HG03442 (cell line): ENCODE measurements at regions not wholly inside any gene's neighbourhood (a gene's known extent, or its start where the extent isn't known, plus 50 kb on each side); places are given as distances from the start of the nearest gene placed in this dataset.

ENCODE experiments used
- ATAC-seq: cut with Tn5 transposase; IDR thresholded peaks from one replicate; pipeline ENCODE4 v1.9.1; 2021; ENCODE audit warnings: mild to moderate bottlenecking, moderate library complexity; ENCODE audit not compliant: unreplicated experiment

GRCh38 chr5:174607916-174608315 lies 116.5 kb upstream of the MSX2 start:
- no peak for ATAC-seq

DNA sequence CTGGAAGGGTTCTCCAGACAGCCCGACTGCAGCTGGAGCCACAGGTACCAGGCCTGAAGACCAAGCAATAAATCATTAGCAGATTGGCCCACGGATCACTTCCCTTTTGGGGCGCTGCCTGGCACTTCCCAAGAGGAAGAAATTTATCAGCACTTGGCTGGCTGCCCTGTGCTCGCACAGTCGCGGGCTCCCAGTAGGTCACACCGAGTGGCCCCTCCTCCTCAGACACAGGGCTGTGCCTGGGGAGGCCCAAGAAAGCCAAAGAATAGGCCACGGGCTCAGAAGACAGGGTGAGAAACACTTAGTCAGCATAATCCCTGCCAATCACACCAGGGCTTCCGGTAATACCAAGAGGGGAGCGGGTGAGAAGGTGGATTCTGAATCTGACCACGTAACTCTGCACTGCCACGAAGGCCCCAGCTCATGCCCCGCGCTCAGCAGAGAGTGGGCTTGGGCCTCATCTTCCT lies 115.7 kb upstream of the MSX2 start:
- ATAC-seq: no peak

DNA sequence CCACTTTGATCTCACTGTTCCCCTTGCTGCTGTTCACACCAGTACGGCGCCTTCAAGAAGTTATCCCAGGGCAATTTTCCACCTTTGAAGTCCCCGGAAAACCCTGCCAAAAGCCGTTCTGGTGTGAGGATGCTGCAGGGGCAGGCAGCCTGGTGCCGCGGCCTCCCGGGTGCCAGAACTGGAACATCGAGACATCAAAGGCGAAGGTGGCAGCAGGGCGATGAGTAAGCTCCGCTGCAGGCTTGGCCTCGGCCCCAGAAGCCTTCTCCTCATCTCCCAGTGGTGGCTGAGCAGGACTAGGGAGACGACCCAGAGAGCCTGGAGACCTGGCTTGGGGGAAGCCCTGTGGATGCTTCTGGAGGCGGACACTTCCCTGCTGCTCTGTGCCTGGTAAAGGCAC lies 115.3 kb upstream of the MSX2 start:
- ATAC-seq: no peak

GRCh38 chr5:174610968-174611367 lies 113.4 kb upstream of the MSX2 start:
- ATAC-seq: no peak

DNA sequence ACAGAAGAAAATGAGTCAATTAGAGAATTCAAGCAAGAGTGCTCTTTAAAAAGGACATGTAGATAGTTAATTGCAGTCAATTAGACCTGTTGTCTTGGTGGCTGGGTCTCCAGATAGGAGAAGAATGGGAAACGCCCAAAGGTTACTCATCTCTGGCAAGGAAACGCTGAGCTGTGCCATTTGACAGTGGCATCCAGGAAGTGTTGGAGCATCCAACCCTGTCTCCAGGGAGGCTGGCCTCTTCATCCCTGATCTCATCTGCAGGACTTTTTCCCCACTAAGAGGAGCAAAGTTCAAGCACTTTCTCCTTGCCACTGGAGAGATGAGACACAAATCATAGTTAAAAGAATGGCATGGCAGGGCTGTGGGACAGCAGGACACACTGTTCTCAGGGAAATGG lies 111.7 kb upstream of the MSX2 start:
- ATAC-seq: no peak

DNA sequence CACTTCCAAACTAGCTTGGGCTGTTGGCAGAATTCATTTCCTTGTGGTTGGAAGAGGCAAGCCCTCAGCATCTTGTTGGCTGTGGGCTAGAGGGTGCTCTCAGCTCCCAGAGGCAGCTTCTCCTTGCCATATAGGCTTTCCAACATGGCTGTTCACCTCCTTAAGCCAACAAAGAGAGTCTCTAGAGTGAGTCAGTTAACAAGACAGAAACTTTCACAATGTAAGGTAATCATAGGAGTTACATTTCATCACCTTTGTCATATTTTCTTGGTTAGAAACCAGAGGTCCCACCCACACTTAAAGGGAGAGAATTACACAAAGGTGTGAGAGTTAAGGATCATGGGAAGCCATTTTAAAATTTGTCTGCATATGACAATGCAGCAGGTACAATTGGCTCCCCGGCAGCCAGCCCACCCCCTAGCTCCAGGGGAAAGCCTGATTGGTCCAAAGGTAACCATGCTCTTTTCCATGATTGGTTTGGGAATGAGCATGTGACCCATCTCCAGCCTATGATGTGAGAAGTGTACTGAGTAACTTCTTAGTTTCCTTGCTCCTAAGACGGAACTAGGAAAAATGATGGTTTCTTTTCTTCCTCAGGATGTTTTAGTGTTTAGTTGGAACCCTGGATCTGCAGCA lies 109.8 kb upstream of the MSX2 start:
- ATAC-seq: no peak

DNA sequence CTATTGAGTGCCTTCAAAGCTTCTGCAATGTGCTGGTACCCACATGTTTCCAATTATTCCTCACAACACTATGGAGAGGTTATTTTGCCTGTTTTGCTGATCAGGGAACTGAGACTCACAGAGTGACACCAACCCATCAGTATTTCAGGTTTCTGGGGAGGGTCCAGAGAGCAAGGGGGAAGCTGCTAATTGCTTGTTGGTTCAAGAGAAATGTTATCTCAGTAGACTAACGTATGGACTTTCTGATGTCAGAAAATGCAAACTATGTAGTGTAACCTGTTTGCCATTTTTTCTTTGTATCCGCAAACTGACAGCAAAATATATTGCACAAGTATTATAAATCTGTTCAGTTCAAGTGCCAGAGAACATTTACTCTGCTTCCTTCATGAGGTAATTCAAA lies 108.3 kb upstream of the MSX2 start:
- no peak for ATAC-seq

DNA sequence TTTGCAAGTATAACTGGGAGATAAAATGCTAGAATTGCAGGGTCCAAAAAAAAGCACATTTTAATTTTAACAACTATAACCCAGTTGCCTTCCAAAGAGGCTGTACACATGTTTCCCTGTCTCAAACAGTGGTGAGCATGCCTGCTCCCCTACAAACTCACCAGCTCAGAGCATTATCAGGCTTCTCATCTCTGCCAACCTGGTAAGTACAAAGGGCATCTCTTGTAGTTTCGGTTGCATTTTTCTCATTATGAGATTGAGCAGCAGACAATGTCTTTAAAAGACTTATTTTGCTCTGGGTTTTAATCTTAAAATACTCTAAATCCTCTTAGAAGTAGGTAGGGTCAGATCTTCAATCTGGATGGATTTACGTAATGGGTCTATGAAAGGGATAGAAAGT lies 107.1 kb upstream of the MSX2 start:
- no peak for ATAC-seq

DNA sequence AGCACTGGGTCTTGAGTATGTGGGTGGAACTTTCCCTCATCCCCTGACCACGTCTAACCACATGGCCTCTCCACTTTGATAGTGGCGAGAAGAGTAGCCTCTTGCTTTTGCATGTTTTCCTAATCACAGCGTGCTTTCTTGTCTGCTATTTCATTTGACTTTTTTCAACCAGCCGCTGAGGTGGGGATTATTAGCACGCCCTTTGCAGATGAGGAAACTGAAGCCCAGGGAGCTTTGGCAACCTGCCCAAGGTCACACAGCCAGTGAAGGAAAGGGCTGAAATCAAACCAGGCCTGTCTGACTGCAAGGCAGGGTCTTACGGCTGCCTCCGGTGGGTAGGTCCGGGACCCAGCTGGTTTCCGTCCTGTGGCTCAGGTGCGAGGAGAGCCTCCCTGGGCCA lies 106.5 kb upstream of the MSX2 start:
- ATAC-seq: no peak

- ATAC-seq: no peak
These were observed 105.8 kb upstream of the MSX2 start for GRCh38 chr5:174618589-174618988.

DNA sequence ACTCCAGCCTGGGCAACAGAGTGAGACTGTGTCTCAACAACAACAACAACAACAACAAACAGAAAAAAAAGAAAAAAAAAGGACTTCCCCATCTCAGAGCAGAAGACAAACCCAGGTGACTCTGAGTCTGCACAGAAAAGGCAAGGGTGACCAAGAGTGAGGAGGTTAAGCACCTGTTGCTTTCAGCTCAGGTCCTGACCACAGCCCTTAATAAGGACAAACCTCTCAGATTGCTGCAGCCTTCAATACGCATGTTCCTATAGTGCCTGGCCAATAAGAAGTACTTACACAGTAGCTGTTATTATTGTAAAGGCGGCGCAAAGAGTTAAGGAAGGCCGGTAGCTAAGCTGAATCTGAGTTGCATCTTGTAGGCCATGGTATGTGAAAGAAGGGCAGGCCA lies 102.3 kb upstream of the MSX2 start:
- no peak for ATAC-seq

- no peak for ATAC-seq
These were observed 101.4 kb upstream of the MSX2 start for GRCh38 chr5:174623018-174623417.

- no peak for ATAC-seq
These were observed 100.9 kb upstream of the MSX2 start for GRCh38 chr5:174623433-174624019.

DNA sequence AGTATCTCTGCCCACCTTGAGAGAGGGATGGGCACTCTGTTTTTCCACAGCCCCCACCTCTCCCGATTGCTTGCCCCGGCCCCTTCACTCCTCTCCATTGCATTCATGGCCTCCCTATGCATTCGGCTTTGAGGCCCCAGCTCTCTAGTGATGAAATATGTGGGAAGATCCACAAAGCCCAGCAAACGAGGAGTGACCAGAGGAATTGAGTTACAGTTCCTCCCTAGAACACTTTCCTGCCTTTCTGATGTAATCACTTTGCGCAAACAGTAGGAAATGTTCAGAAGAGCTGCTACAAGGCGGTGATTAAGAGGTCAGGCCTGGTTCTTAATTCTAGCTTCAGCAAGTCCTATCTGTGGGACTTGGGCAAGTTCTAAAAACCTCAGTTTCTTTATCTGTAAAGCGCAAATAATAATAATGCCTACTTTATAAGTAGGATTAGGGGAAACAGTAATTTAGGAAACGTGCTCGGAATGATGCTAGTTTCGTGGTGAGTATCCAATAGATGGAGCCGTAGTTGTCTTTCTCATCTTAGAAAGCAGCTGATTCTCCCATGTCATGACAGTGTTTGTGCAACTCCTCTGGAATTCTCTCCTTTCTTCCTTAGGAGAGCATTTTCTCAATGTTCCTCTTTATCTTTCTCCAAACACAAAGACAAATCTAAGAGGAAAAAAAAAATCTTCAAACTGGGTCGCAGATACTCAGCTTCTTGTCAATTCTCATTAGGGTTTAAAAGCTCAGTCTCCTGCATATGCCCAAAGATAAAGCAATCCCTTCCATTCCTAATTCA lies 99.5 kb upstream of the MSX2 start:
- ATAC-seq: no peak

GRCh38 chr5:174625591-174626350 lies 98.6 kb upstream of the MSX2 start:
- no peak for ATAC-seq

GRCh38 chr5:174626369-174626920 lies 97.9 kb upstream of the MSX2 start:
- ATAC-seq: no peak

GRCh38 chr5:174636094-174636493 lies 88.3 kb upstream of the MSX2 start:
- ATAC-seq: no peak

DNA sequence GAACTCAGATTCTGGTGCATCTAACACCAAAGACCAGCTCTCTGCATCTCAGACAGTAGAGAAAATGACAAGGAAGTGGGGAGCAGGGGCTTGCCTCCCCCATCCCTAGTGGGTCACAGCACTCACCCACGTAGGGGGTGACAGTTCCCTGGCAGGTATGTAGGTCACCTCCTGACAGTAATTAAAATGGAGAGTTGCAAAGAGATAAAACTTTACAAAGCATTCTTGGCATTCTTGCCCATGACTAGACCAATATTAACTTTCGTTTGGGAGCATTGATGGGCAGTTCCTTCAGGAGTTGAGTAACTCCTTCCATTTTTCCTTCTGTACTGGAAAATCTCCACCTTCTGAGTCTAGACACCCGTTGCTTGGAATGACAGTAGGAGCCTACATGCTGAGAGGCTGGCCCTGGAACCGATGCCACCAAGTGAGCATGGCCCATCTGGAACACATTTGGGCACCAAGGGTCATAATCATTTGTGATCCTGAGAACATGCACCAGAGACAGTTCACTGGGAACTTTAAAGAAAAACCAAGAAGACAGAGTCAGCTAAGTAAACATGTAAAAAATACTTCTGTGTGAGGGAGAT lies 81.5 kb upstream of the MSX2 start:
- ATAC-seq: no peak

GRCh38 chr5:174644436-174644835 lies 79.9 kb upstream of the MSX2 start:
- no peak for ATAC-seq

DNA sequence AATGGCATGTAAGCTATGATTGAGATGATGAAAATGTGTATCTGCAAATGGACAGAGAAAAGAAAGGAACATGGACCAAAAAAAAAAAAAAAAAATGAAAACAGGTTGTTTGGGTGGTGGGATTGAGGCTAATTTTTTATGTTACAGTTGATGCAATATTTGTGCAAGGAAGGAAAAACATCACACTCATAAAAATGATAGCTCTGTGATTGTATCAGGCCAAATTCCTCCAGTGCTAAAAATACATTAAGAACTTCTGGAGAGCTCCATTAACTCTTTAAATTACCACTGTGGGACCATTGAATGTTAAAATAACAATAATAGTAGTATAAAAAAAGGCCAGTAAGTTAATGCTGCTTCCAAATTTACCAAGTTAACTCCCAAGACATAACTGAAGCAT lies 79.5 kb upstream of the MSX2 start:
- ATAC-seq: no peak

GRCh38 chr5:174645677-174646076 lies 78.7 kb upstream of the MSX2 start:
- ATAC-seq: no peak
